Kidney (tissue), 13 donors: ENCODE measurements at regions not wholly inside any gene's neighbourhood (a gene's known extent, or its start where the extent isn't known, plus 50 kb on each side); places are given as distances from the start of the nearest gene placed in this dataset.
"Not testable (repeated sequence)": the region's sequence is repeated elsewhere in the genome, so short reads cannot be mapped to it uniquely, and the experiment has no call there.

Experiments used
- DNase-seq, 5 donors: peaks; one replicate each; pipeline ENCODE4 v3.0.0-alpha.2; 2013 to 2020
- FAIRE-seq: peaks from 2 replicates; lab custom pipeline; 2012; peaks lifted over from hg19 to GRCh38; lab: Jason Lieb, UNC
- H3K27ac ChIP-seq, 2 donors: one replicate each; pipeline ENCODE4 v1.7.0; 2013; ENCODE audit warnings: low read depth in 2 of 2, low read length in 2 of 2, inconsistent platforms in 1 of 2
- H3K27me3 ChIP-seq: one replicate; pipeline ENCODE4 v1.7.1; 2013; ENCODE audit warnings: low read length, inconsistent platforms; ENCODE audit not compliant: control insufficient read depth, insufficient read depth
- H3K36me3 ChIP-seq, 3 donors: one replicate each; pipeline versions ENCODE4 v1.7.0 to v1.7.1; 2013; ENCODE audit warnings: low read length in 3 of 3, control low read depth in 1 of 3, inconsistent platforms in 1 of 3; ENCODE audit not compliant: insufficient read depth in 3 of 3, control insufficient read depth in 2 of 3
- H3K4me1 ChIP-seq, 3 donors: one replicate each; pipeline versions ENCODE4 v1.7.0 to v1.7.1; 2013; ENCODE audit warnings: low read length in 3 of 3, inconsistent platforms in 1 of 3, low read depth in 1 of 3; ENCODE audit not compliant: control insufficient read depth in 2 of 3, insufficient read depth in 2 of 3
- H3K4me3 ChIP-seq, 3 donors: one replicate each; pipeline versions ENCODE4 v1.7.0 to v1.8.1; 2013; ENCODE audit warnings: low read length in 3 of 3, control low read depth in 1 of 3, inconsistent platforms in 1 of 3
- H3K9ac ChIP-seq, 3 donors: one replicate each; pipeline versions ENCODE4 v1.7.0 to v1.7.1; 2013; ENCODE audit warnings: low read length in 3 of 3, control low read depth in 1 of 3, inconsistent platforms in 1 of 3
- H3K9me3 ChIP-seq, 3 donors: one replicate each; pipeline versions ENCODE4 v1.7.0 to v1.7.1; 2013; ENCODE audit warnings: low read length in 3 of 3, control low read depth in 1 of 3, inconsistent platforms in 1 of 3; ENCODE audit not compliant: control insufficient read depth in 2 of 3, insufficient read depth in 1 of 3
- intact Hi-C: fragments of 100-400 bp; cut with DNase I; formaldehyde crosslinking; loops from one replicate; pipeline ENCODE4 v1.11.1; 2022
- TF ChIP-seq, protein P1 (sequence below): IDR thresholded peaks from 3 replicates; pipeline ENCODE4 v1.5.1; 2012; ENCODE audit warnings: mild to moderate bottlenecking, moderate library complexity, borderline replicate concordance; ENCODE audit not compliant: insufficient read depth; ENCODE audit errors: extremely low read depth
- donor health status: control.
- donor health status: control.
- donor health status: control.
- donor health status: control.
- donor health status: control.
- donor health status: DM: yes; HTN: yes; CAD: no.
- donor health status: Normal renal cell carcinoma (clear cell type).

DNA sequence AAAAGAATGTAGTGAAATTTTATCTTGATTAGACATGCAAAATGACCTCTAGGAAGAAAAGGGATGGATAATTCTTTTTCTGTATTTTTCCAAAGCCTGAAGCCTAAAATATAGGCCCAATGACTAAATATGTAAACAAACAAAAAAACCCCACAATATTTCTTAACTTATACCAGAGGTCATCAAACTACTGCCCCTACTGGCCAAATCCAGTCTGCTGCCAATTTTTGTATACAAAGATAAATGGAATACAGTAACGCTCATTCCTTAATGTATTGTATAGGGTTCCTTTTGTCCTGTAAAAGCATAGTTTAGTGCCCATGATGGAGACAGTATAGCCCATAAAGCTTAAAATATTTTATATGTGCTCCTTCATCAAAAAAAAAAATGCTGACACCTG is 145.7 kb upstream of the ALG10 start:
- TF ChIP-seq, protein P1, sequence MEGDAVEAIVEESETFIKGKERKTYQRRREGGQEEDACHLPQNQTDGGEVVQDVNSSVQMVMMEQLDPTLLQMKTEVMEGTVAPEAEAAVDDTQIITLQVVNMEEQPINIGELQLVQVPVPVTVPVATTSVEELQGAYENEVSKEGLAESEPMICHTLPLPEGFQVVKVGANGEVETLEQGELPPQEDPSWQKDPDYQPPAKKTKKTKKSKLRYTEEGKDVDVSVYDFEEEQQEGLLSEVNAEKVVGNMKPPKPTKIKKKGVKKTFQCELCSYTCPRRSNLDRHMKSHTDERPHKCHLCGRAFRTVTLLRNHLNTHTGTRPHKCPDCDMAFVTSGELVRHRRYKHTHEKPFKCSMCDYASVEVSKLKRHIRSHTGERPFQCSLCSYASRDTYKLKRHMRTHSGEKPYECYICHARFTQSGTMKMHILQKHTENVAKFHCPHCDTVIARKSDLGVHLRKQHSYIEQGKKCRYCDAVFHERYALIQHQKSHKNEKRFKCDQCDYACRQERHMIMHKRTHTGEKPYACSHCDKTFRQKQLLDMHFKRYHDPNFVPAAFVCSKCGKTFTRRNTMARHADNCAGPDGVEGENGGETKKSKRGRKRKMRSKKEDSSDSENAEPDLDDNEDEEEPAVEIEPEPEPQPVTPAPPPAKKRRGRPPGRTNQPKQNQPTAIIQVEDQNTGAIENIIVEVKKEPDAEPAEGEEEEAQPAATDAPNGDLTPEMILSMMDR, result no peak

DNA sequence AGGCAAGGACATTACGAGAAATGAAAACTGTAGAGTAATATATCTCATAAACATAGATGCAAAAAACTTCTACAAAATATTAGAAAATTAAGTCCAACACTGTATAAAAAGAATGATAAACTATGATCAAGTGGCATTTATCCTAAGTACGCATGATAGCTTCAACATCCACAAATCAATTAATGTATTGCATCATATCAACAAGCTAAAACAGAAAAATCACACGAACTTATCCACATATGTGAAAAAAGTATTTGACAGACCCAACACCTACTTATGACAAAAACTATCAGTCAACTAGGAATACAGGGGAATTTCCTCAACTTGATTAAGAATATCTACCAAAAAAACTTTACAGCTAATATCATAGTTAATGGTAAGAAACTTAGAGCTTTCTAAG is 129.9 kb upstream of the ALG10 start:
- Histone ChIP-seq H3K4me3 (no peak overlapping the region), H3K9ac (no peak overlapping the region), H3K27ac (no peak overlapping the region), H3K27me3 (no peaks in the 10 kb centered on the region), H3K9me3 (no peaks in the 10 kb centered on the region), H3K36me3 (no peaks in the 10 kb centered on the region), H3K4me1 (no peaks in the 10 kb centered on the region)
- FAIRE-seq (no peak), DNase-seq (no peak)
- intact Hi-C loops, result no loop called here
- TF ChIP-seq, protein P1, result no peak

More for the DNA sequence above, 145.7 kb upstream of the ALG10 start:
- intact Hi-C loops, result no loop called here
- FAIRE-seq, result no peak
- no peaks in the 10 kb centered on the region for H3K27me3 ChIP-seq
- H3K27ac ChIP-seq, result no peak overlapping the region
- H3K9ac ChIP-seq, result no peak overlapping the region
- H3K4me3 ChIP-seq, result no peak overlapping the region
- H3K36me3 ChIP-seq, result no peaks in the 10 kb centered on the region
- H3K9me3 ChIP-seq, result no peaks in the 10 kb centered on the region
- H3K4me1 ChIP-seq, result no peaks in the 10 kb centered on the region
- no peak for DNase-seq

DNA sequence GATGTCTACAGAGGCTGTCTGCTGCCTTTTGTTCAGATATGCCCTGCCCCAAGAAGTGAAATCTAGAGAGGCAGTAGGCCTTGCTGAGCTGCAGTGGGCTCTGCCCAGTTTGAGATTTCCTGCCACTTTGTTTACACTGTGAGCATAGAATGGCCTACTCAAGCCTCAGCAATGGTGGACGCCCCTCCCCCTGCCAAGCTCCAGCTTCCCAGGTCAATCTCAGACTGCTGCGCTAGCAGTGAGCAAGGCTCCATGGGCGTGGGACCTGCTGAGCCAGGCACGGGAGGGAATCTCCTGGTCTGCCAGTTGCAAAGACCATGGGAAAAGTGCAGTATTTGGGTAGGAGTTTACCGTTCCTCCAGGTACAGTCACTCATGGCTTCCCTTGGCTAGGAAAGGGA is 101.8 kb upstream of the ALG10 start:
- FAIRE-seq, intact Hi-C loops, H3K9me3 ChIP-seq: not testable (repeated sequence)

DNA sequence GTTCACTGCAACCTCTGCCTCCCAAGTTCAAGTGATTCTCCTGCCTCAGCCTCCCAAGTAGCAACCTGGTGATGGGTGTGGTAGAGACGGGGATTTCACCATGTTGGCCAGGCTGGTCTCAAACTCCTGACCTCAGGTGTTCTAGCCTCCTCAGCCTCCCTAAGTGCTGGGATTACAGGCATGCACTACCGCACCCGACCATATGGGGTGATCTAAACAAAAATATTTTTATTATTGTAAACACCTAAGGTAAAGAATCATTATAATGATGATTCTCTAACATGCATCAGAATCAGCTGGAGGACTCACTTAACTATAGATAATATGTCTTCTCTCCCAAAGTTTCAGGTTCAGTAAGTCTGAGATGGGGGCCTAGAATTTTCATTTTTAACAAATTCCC is 96.2 kb upstream of the ALG10 start:
- no peaks in the 10 kb centered on the region for H3K9me3 ChIP-seq
- intact Hi-C loops, result no loop called here
- H3K4me3 ChIP-seq, result no peak overlapping the region
- TF ChIP-seq, protein P1, result no peak
- H3K36me3 ChIP-seq, result no peaks in the 10 kb centered on the region
- no peak overlapping the region for H3K9ac ChIP-seq
- H3K27ac ChIP-seq, result no peak overlapping the region
- H3K27me3 ChIP-seq, result no peaks in the 10 kb centered on the region
- FAIRE-seq (no peak), DNase-seq (no peak)
- no peaks in the 10 kb centered on the region for H3K4me1 ChIP-seq

More for the DNA sequence above, 101.8 kb upstream of the ALG10 start:
- not testable (repeated sequence) for H3K4me3 ChIP-seq, H3K27ac ChIP-seq, H3K36me3 ChIP-seq, H3K4me1 ChIP-seq, DNase-seq, H3K9ac ChIP-seq, H3K27me3 ChIP-seq

DNA sequence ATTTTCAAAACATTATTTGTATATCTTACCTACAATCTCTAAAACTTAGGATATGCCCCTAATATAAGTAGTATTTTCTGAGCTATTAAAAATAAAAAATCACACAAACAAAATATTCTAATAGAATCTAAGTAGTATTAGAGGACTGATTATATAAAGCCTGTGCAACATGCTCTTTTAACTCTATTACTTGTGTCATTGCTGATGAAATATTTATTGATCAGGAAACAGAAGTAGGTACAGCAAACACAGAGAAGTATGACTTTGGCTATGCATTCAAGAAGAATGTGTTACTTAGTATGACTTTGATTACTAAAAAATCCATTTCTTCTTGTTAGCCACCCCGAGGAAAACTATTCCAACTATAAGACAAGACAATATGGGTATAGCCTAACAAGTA is 84.6 kb upstream of the ALG10 start:
- H3K27ac ChIP-seq, H3K9me3 ChIP-seq, FAIRE-seq, H3K36me3 ChIP-seq, H3K4me1 ChIP-seq, H3K9ac ChIP-seq, DNase-seq, intact Hi-C loops, H3K4me3 ChIP-seq, H3K27me3 ChIP-seq: not testable (repeated sequence)
